Spleen (tissue), 7 donors: ENCODE measurements at regions not wholly inside any gene's neighbourhood (a gene's known extent, or its start where the extent isn't known, plus 50 kb on each side); places are given as distances from the start of the nearest gene placed in this dataset.

Experiments
- CTCF ChIP-seq, 11 experiments: fragments of 200-600 bp in 7 of 11; fragments of 450-650 bp in 4 of 11; sonication (generic) in 4 of 11; IDR thresholded peaks in 8 of 11; conservative IDR thresholded peaks in 3 of 11; 1 replicate in 7 of 11; 2 replicates in 4 of 11; pipeline versions ENCODE4 v1.4.0 to v1.8.0; 2016 to 2021; ENCODE audit warnings: antibody characterized with exemption in 11 of 11, inconsistent platforms in 4 of 11, mild to moderate bottlenecking in 1 of 11
- POLR2A ChIP-seq, 3 donors: fragments of 450-650 bp; IDR thresholded peaks; one replicate each; pipeline ENCODE4 v1.5.1; 2017; ENCODE audit warnings: antibody characterized with exemption in 3 of 3, mild to moderate bottlenecking in 1 of 3
- donor health status: DM: no; HTN: no; CAD: no; lungs with moderate emphysema.
- donor health status: DM: no; HTN: no; CAD: no.
- donor health status: DM: no; HTN: no; CAD: no.

- TF ChIP-seq CTCF (IDR thresholded peaks at IDR 0.05 in 8 of 11, conservative IDR thresholded peaks at IDR 0.05 in 3 of 11) (no peak), POLR2A (IDR thresholded peaks at IDR 0.05) (no peak)
Observed at GRCh38 chr18:25830787-25831186, 259.6 kb downstream of the SS18 start.
